B cell (primary cell): ENCODE measurements at regions not wholly inside any gene's neighbourhood (a gene's known extent, or its start where the extent isn't known, plus 50 kb on each side); places are given as distances from the start of the nearest gene placed in this dataset.

ENCODE experiments used
- EZH2 ChIP-seq: IDR thresholded peaks from 2 replicates; pipeline ENCODE4 v1.6.1; 2012; ENCODE audit warnings: borderline replicate concordance, low read depth, mild to moderate bottlenecking, moderate library complexity, low read length; ENCODE audit not compliant: insufficient read depth, poor library complexity, severe bottlenecking
- TF ChIP-seq, protein P1 (sequence below): fragments of 200-600 bp; IDR thresholded peaks from one replicate; pipeline ENCODE4 v1.8.0; 2022; ENCODE audit warnings: antibody characterized with exemption, mild to moderate bottlenecking

DNA sequence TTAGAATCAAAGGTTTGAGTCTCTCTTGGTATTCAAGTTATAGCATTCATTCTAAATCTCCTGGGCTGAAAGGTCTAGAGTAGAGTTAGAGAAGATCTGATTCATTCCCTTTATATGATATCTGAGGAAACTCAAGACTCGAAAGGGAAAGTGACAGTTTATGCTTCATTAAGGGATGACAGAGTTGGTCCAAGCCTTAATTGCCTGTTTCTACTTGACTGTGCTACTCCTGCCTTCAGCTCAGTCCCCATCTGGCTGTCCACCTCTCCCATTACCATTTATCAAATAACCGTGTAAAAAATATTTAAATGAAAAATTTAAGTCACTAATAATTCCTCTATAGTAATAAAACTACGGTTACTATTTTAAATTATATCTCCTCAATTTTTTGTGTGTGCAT lies 537.1 kb upstream of the MEX3C start:
- TF ChIP-seq, protein P1, sequence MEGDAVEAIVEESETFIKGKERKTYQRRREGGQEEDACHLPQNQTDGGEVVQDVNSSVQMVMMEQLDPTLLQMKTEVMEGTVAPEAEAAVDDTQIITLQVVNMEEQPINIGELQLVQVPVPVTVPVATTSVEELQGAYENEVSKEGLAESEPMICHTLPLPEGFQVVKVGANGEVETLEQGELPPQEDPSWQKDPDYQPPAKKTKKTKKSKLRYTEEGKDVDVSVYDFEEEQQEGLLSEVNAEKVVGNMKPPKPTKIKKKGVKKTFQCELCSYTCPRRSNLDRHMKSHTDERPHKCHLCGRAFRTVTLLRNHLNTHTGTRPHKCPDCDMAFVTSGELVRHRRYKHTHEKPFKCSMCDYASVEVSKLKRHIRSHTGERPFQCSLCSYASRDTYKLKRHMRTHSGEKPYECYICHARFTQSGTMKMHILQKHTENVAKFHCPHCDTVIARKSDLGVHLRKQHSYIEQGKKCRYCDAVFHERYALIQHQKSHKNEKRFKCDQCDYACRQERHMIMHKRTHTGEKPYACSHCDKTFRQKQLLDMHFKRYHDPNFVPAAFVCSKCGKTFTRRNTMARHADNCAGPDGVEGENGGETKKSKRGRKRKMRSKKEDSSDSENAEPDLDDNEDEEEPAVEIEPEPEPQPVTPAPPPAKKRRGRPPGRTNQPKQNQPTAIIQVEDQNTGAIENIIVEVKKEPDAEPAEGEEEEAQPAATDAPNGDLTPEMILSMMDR = no peak
- no peak for TF ChIP-seq EZH2
